ENCODE measurements at regions not wholly inside any gene's neighbourhood (a gene's known extent, or its start where the extent isn't known, plus 50 kb on each side); places are given as distances from the start of the nearest gene placed in this dataset.
A peak's percentile ranks its signal among the peaks of the same experiment; 100 is the strongest.

- no peak for DNase-seq (ENCODE audit: low read depth)
- TF ChIP-seq, protein P1, sequence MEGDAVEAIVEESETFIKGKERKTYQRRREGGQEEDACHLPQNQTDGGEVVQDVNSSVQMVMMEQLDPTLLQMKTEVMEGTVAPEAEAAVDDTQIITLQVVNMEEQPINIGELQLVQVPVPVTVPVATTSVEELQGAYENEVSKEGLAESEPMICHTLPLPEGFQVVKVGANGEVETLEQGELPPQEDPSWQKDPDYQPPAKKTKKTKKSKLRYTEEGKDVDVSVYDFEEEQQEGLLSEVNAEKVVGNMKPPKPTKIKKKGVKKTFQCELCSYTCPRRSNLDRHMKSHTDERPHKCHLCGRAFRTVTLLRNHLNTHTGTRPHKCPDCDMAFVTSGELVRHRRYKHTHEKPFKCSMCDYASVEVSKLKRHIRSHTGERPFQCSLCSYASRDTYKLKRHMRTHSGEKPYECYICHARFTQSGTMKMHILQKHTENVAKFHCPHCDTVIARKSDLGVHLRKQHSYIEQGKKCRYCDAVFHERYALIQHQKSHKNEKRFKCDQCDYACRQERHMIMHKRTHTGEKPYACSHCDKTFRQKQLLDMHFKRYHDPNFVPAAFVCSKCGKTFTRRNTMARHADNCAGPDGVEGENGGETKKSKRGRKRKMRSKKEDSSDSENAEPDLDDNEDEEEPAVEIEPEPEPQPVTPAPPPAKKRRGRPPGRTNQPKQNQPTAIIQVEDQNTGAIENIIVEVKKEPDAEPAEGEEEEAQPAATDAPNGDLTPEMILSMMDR (IDR thresholded peaks at IDR 0.05; ENCODE audit: insufficient read depth, low read depth, low read length, missing control alignments), result no peak
- H3K4me3 ChIP-seq (ENCODE audit: low read length), result no peak overlapping the region
Measured at GRCh38 chr6:133179481-133179880, 61.7 kb upstream of the EYA4 start.

GRCh38 chr6:133183691-133184090, 57.5 kb upstream of the EYA4 start:
- TF ChIP-seq, protein P1 (IDR thresholded peaks at IDR 0.05; ENCODE audit: insufficient read depth, low read depth, low read length, missing control alignments), result no peak
- no peak overlapping the region for H3K4me3 ChIP-seq (ENCODE audit: low read length)
- DNase-seq (ENCODE audit: low read depth), result no peak

DNA sequence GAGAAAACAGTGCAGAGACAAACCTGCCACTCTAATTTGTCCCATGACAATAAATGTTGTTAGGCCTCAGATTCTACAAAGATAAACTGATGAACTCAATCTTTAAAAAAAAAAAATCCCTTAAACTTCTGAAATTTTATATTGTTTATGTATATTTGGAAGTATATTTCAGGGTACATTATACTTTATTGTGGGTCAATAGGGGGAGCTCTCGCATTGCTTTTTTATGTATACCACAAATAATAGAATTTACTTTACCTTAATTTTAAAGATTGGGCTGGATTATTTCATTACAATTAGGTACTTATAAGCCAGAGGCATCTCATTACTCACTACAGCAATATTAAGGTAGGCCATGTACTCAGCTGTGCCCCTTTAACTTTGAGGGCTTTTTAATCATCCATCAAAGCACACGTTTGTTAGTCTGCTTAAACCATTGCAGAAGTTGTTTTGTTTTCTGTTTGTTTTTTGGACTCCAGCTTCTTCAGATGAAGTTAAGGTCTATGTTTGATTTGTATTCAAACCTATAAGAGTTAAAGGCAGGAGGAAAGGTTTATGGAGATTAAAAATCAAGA, 56.3 kb upstream of the EYA4 start:
- TF ChIP-seq, protein P1 (IDR thresholded peaks at IDR 0.05; ENCODE audit: insufficient read depth, low read depth, low read length, missing control alignments), result peak; percentile 53
- no peak overlapping the region for H3K4me3 ChIP-seq (ENCODE audit: low read length)
- DNase-seq (ENCODE audit: low read depth), result peak; percentile 44

- TF ChIP-seq, protein P1 (IDR thresholded peaks at IDR 0.05; ENCODE audit: insufficient read depth, low read depth, low read length, missing control alignments), result no peak
- no peak overlapping the region for H3K4me3 ChIP-seq (ENCODE audit: low read length)
- no peak for DNase-seq (ENCODE audit: low read depth)
Measured at GRCh38 chr6:133185731-133186130, 55.4 kb upstream of the EYA4 start.

DNA sequence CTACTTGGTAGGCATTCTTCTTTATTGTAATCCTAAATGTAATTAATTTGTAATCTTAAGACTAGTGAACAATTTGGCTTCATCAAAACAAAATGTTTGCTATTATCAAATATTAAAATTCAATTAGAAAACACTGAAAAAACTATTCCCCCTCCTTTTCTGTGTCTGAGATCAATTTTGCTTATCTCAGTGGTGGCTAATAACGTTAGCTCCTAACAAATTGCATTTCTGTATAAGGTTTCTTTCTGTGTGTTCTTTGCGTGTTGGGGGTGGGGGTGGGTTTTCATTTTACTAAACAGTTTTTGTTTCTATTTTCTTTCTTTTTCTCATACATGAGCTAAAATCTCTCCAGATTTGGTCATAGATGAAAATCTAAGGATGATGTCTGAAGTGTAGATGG, 54.0 kb upstream of the EYA4 start:
- DNase-seq (ENCODE audit: low read depth), result no peak
- H3K4me3 ChIP-seq (ENCODE audit: low read length), result no peak overlapping the region
- TF ChIP-seq, protein P1 (IDR thresholded peaks at IDR 0.05; ENCODE audit: insufficient read depth, low read depth, low read length, missing control alignments), result no peak

GRCh38 chr6:133187657-133188453, 53.3 kb upstream of the EYA4 start:
- no peak overlapping the region for H3K4me3 ChIP-seq (ENCODE audit: low read length)
- no peak for DNase-seq (ENCODE audit: low read depth)

More at GRCh38 chr6:133187657-133188453, 53.3 kb upstream of the EYA4 start:
- TF ChIP-seq, protein P1 (IDR thresholded peaks at IDR 0.05; ENCODE audit: insufficient read depth, low read depth, low read length, missing control alignments), result no peak

All from epithelial cell of esophagus (primary cell).